ENCODE measurements at regions not wholly inside any gene's neighbourhood (a gene's known extent, or its start where the extent isn't known, plus 50 kb on each side); places are given as distances from the start of the nearest gene placed in this dataset.
"Not testable (repeated sequence)": the region's sequence is repeated elsewhere in the genome, so short reads cannot be mapped to it uniquely, and the experiment has no call there.

- no peaks in the 10 kb centered on the region for H3K27me3 ChIP-seq (ENCODE audit: control insufficient read depth, insufficient read depth, low read length)
- no peak for DNase-seq (ENCODE audit: low read depth in 4 of 6, low spot score in 6 of 6)
- H3K4me3 ChIP-seq (ENCODE audit: low read depth, low read length) = no peak overlapping the region
- H3K4me1 ChIP-seq (ENCODE audit: control insufficient read depth, insufficient read depth, low read length) = no peaks in the 10 kb centered on the region
- no peaks in the 10 kb centered on the region for H3K9me3 ChIP-seq (ENCODE audit: control insufficient read depth, insufficient read depth, low read length)
- no peaks in the 10 kb centered on the region for H3K36me3 ChIP-seq (ENCODE audit: control insufficient read depth, insufficient read depth, low read length)
- H3K27ac ChIP-seq (ENCODE audit: low read depth, low read length) = no peak overlapping the region
These were observed 449.7 kb upstream of the KLHL4 start for GRCh38 chrX:87067795-87068369.

- H3K27ac ChIP-seq (ENCODE audit: low read depth, low read length) = no peak overlapping the region
- no CpG with 5 or more reads among the region's 5 CpGs for WGBS (ENCODE audit: insufficient coverage)
- H3K9me3 ChIP-seq (ENCODE audit: control insufficient read depth, insufficient read depth, low read length) = no peaks in the 10 kb centered on the region
- H3K4me3 ChIP-seq (ENCODE audit: low read depth, low read length) = no peak overlapping the region
- no peak for DNase-seq (ENCODE audit: low read depth in 4 of 6, low spot score in 6 of 6)
- no peaks in the 10 kb centered on the region for H3K36me3 ChIP-seq (ENCODE audit: control insufficient read depth, insufficient read depth, low read length)
- peaks cover 2% of the 10 kb centered on the region for H3K27me3 ChIP-seq (ENCODE audit: control insufficient read depth, insufficient read depth, low read length)
- H3K4me1 ChIP-seq (ENCODE audit: control insufficient read depth, insufficient read depth, low read length) = no peaks in the 10 kb centered on the region
These were observed 439.4 kb upstream of the KLHL4 start for GRCh38 chrX:87078231-87078630.

- Histone ChIP-seq H3K36me3 (ENCODE audit: control insufficient read depth, insufficient read depth, low read length) (no peaks in the 10 kb centered on the region), H3K9me3 (ENCODE audit: control insufficient read depth, insufficient read depth, low read length) (no peaks in the 10 kb centered on the region), H3K27ac (ENCODE audit: low read depth, low read length) (no peak overlapping the region), H3K27me3 (ENCODE audit: control insufficient read depth, insufficient read depth, low read length) (no peaks in the 10 kb centered on the region), H3K4me1 (ENCODE audit: control insufficient read depth, insufficient read depth, low read length) (no peaks in the 10 kb centered on the region), H3K4me3 (ENCODE audit: low read depth, low read length) (no peak overlapping the region)
- WGBS (ENCODE audit: insufficient coverage) = 68% methylated on average over 3 of the region's 3 CpGs
- DNase-seq (ENCODE audit: low read depth in 4 of 6, low spot score in 6 of 6) = no peak
These were observed 419.1 kb upstream of the KLHL4 start for GRCh38 chrX:87098477-87098876.

GRCh38 chrX:87105131-87105530 lies 412.5 kb upstream of the KLHL4 start:
- H3K4me1 ChIP-seq (ENCODE audit: control insufficient read depth, insufficient read depth, low read length) = no peaks in the 10 kb centered on the region
- no peaks in the 10 kb centered on the region for H3K27me3 ChIP-seq (ENCODE audit: control insufficient read depth, insufficient read depth, low read length)
- no peak overlapping the region for H3K4me3 ChIP-seq (ENCODE audit: low read depth, low read length)
- DNase-seq (ENCODE audit: low read depth in 4 of 6, low spot score in 6 of 6) = no peak
- no peaks in the 10 kb centered on the region for H3K36me3 ChIP-seq (ENCODE audit: control insufficient read depth, insufficient read depth, low read length)
- no CpG with 5 or more reads among the region's 1 CpG for WGBS (ENCODE audit: insufficient coverage)
- no peaks in the 10 kb centered on the region for H3K9me3 ChIP-seq (ENCODE audit: control insufficient read depth, insufficient read depth, low read length)
- H3K27ac ChIP-seq (ENCODE audit: low read depth, low read length) = no peak overlapping the region

- Histone ChIP-seq H3K4me1 (ENCODE audit: control insufficient read depth, insufficient read depth, low read length) (no peaks in the 10 kb centered on the region), H3K36me3 (ENCODE audit: control insufficient read depth, insufficient read depth, low read length) (no peaks in the 10 kb centered on the region), H3K27me3 (ENCODE audit: control insufficient read depth, insufficient read depth, low read length) (no peaks in the 10 kb centered on the region), H3K9me3 (ENCODE audit: control insufficient read depth, insufficient read depth, low read length) (no peaks in the 10 kb centered on the region), H3K4me3 (ENCODE audit: low read depth, low read length) (no peak overlapping the region), H3K27ac (ENCODE audit: low read depth, low read length) (no peak overlapping the region)
- 100% methylated on average over 2 of the region's 2 CpGs for WGBS (ENCODE audit: insufficient coverage)
- DNase-seq (ENCODE audit: low read depth in 4 of 6, low spot score in 6 of 6) = no peak
These were observed 407.5 kb upstream of the KLHL4 start for GRCh38 chrX:87110142-87110541.

- DNase-seq (ENCODE audit: low read depth in 4 of 6, low spot score in 6 of 6) = no peak
- Histone ChIP-seq H3K36me3 (ENCODE audit: control insufficient read depth, insufficient read depth, low read length) (no peaks in the 10 kb centered on the region), H3K27me3 (ENCODE audit: control insufficient read depth, insufficient read depth, low read length) (peaks cover 2% of the 10 kb centered on the region), H3K4me3 (ENCODE audit: low read depth, low read length) (no peak overlapping the region), H3K4me1 (ENCODE audit: control insufficient read depth, insufficient read depth, low read length) (no peaks in the 10 kb centered on the region), H3K9me3 (ENCODE audit: control insufficient read depth, insufficient read depth, low read length) (no peaks in the 10 kb centered on the region), H3K27ac (ENCODE audit: low read depth, low read length) (no peak overlapping the region)
- WGBS (ENCODE audit: insufficient coverage) = 62% methylated on average over 10 of the region's 18 CpGs
These were observed 376.7 kb upstream of the KLHL4 start for GRCh38 chrX:87140800-87141483.

- 61% methylated on average over 3 of the region's 4 CpGs for WGBS (ENCODE audit: insufficient coverage)
- H3K27ac ChIP-seq (ENCODE audit: low read depth, low read length) = no peak overlapping the region
- H3K27me3 ChIP-seq (ENCODE audit: control insufficient read depth, insufficient read depth, low read length) = no peaks in the 10 kb centered on the region
- H3K36me3 ChIP-seq (ENCODE audit: control insufficient read depth, insufficient read depth, low read length) = no peaks in the 10 kb centered on the region
- no peak for DNase-seq (ENCODE audit: low read depth in 4 of 6, low spot score in 6 of 6)
- no peak overlapping the region for H3K4me3 ChIP-seq (ENCODE audit: low read depth, low read length)
- H3K4me1 ChIP-seq (ENCODE audit: control insufficient read depth, insufficient read depth, low read length) = no peaks in the 10 kb centered on the region
- no peaks in the 10 kb centered on the region for H3K9me3 ChIP-seq (ENCODE audit: control insufficient read depth, insufficient read depth, low read length)
These were observed 357.1 kb upstream of the KLHL4 start for GRCh38 chrX:87160435-87161010.

- Histone ChIP-seq H3K27ac (ENCODE audit: low read depth, low read length) (no peak overlapping the region), H3K4me3 (ENCODE audit: low read depth, low read length) (no peak overlapping the region), H3K9me3 (ENCODE audit: control insufficient read depth, insufficient read depth, low read length) (no peaks in the 10 kb centered on the region), H3K36me3 (ENCODE audit: control insufficient read depth, insufficient read depth, low read length) (no peaks in the 10 kb centered on the region), H3K27me3 (ENCODE audit: control insufficient read depth, insufficient read depth, low read length) (no peaks in the 10 kb centered on the region), H3K4me1 (ENCODE audit: control insufficient read depth, insufficient read depth, low read length) (no peaks in the 10 kb centered on the region)
- no peak for DNase-seq (ENCODE audit: low read depth in 4 of 6, low spot score in 6 of 6)
These were observed 349.8 kb upstream of the KLHL4 start for GRCh38 chrX:87167841-87168240.

- H3K4me3 ChIP-seq (ENCODE audit: low read depth, low read length); H3K4me1 ChIP-seq (ENCODE audit: control insufficient read depth, insufficient read depth, low read length); DNase-seq (ENCODE audit: low read depth in 4 of 6, low spot score in 6 of 6); H3K9me3 ChIP-seq (ENCODE audit: control insufficient read depth, insufficient read depth, low read length); H3K27me3 ChIP-seq (ENCODE audit: control insufficient read depth, insufficient read depth, low read length); H3K36me3 ChIP-seq (ENCODE audit: control insufficient read depth, insufficient read depth, low read length); H3K27ac ChIP-seq (ENCODE audit: low read depth, low read length): not testable (repeated sequence)
These were observed 339.6 kb upstream of the KLHL4 start for GRCh38 chrX:87178009-87178408.

Data from spinal cord (tissue), 9 donors.